ENCODE measurements at regions not wholly inside any gene's neighbourhood (a gene's known extent, or its start where the extent isn't known, plus 50 kb on each side); places are given as distances from the start of the nearest gene placed in this dataset.
"Not testable (repeated sequence)": the region's sequence is repeated elsewhere in the genome, so short reads cannot be mapped to it uniquely, and the experiment has no call there.

DNA sequence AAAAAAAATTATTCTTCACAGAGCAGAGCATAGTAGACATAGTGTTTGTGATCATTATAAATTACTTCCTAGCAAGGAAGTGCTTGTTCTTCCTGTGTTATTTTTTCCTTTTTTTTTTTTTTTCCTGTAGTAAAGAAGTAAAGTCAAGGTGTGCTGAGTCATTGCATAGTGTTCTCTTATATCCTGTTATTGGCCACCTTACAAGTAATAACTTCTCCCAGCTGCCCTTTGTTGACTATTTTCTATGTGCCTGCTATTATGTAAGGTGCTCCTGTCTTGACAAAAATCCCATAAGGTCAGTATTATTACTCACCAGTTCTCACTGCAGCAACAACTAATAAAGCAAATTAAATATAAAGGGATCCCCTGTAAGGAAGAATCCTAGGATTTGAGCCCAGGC lies 195.3 kb downstream of the GJA1 start:
- ATAC-seq = no peak
- intact Hi-C loops (cut with micrococcal nuclease; ENCODE audit: unreplicated experiment) = no loop called here
- H3K9me3 ChIP-seq (ENCODE audit: control insufficient read depth, insufficient read depth, low read depth, low read length) = peaks cover 18% of the 10 kb centered on the region
- H3K4me3 ChIP-seq (ENCODE audit: low read depth in 2 of 2, low read length in 2 of 2) = no peak overlapping the region
- TF ChIP-seq REST (IDR thresholded peaks at IDR 0.05; ENCODE audit: insufficient read depth in 1 of 2, low read depth in 2 of 2, low read length in 1 of 2) = no peak
- TF ChIP-seq SIN3A (IDR thresholded peaks at IDR 0.05; ENCODE audit: borderline replicate concordance, insufficient read depth, low read depth, low read length) = no peak
- no peak for TF ChIP-seq POLR2AphosphoS5 (IDR thresholded peaks at IDR 0.05; ENCODE audit: low read depth, low read length)
- no peak for TF ChIP-seq CTCF (IDR thresholded peaks at IDR 0.05)
- TF ChIP-seq TCF7L2 (IDR thresholded peaks at IDR 0.05; ENCODE audit: low read depth, low read length) = no peak
- no peak for DNase-seq (ENCODE audit: low read depth, low spot score)
- H3K27ac ChIP-seq (ENCODE audit: low read length) = no peak overlapping the region
- H3K27me3 ChIP-seq (ENCODE audit: control insufficient read depth, insufficient read depth, low read length) = no peaks in the 10 kb centered on the region
- in situ Hi-C loops (cut with HindIII; ENCODE audit: low pct_unique_long_range_greater_than_20kb, low sequenced_read_pairs) = no loop called here
- ChIA-PET CTCF (no interaction called here), POLR2A (no interaction called here)
- BruUV-seq (replicated peaks) = no TSS peak
- H3K4me1 ChIP-seq (ENCODE audit: control insufficient read depth, insufficient read depth, low read length) = no peaks in the 10 kb centered on the region
- no peaks in the 10 kb centered on the region for H3K36me3 ChIP-seq (ENCODE audit: control insufficient read depth, insufficient read depth, low read length)

DNA sequence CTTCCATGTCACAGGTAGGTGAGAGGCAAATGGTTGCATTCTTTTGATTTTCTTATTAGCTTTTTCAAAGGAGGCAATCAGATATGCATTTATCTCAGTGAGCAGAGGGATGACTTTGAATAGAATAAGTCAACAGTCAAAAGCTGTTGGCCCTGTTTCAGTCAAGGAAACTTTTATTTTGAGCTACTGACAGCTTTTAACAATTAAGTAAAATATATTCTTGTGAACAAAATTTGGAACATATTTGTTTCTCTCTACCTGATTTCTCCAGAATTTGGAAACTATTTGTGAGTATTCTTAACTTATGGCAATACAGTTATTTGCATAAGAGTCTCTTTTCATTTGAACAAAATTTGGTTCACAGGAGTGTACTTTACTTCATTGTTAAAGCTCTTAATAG lies 196.3 kb downstream of the GJA1 start:
- H3K9me3 ChIP-seq (ENCODE audit: control insufficient read depth, insufficient read depth, low read depth, low read length) = peaks cover 18% of the 10 kb centered on the region
- BruUV-seq (replicated peaks); H3K4me1 ChIP-seq (ENCODE audit: control insufficient read depth, insufficient read depth, low read length); CTCF ChIA-PET; intact Hi-C loops (cut with micrococcal nuclease; ENCODE audit: unreplicated experiment); H3K27me3 ChIP-seq (ENCODE audit: control insufficient read depth, insufficient read depth, low read length); H3K4me3 ChIP-seq (ENCODE audit: low read depth in 2 of 2, low read length in 2 of 2); H3K36me3 ChIP-seq (ENCODE audit: control insufficient read depth, insufficient read depth, low read length); H3K27ac ChIP-seq (ENCODE audit: low read length); in situ Hi-C loops (cut with HindIII; ENCODE audit: low pct_unique_long_range_greater_than_20kb, low sequenced_read_pairs); DNase-seq (ENCODE audit: low read depth, low spot score); ATAC-seq: not testable (repeated sequence)
- POLR2A ChIA-PET = interaction anchor here (0.6 kb wide), 1 partner anchor 178 kb away, joined by 3 read pairs; no protein-coding TSS in a partner anchor

- intact Hi-C loops (cut with micrococcal nuclease; ENCODE audit: unreplicated experiment) = no loop called here
- H3K36me3 ChIP-seq (ENCODE audit: control insufficient read depth, insufficient read depth, low read length) = no peaks in the 10 kb centered on the region
- no peaks in the 10 kb centered on the region for H3K27me3 ChIP-seq (ENCODE audit: control insufficient read depth, insufficient read depth, low read length)
- no peaks in the 10 kb centered on the region for H3K4me1 ChIP-seq (ENCODE audit: control insufficient read depth, insufficient read depth, low read length)
- H3K4me3 ChIP-seq (ENCODE audit: low read depth in 2 of 2, low read length in 2 of 2) = no peak overlapping the region
- no peak for TF ChIP-seq REST (IDR thresholded peaks at IDR 0.05; ENCODE audit: insufficient read depth in 1 of 2, low read depth in 2 of 2, low read length in 1 of 2)
- no peak for TF ChIP-seq SIN3A (IDR thresholded peaks at IDR 0.05; ENCODE audit: borderline replicate concordance, insufficient read depth, low read depth, low read length)
- no peak for TF ChIP-seq TCF7L2 (IDR thresholded peaks at IDR 0.05; ENCODE audit: low read depth, low read length)
- no peak for TF ChIP-seq CTCF (IDR thresholded peaks at IDR 0.05)
- TF ChIP-seq POLR2AphosphoS5 (IDR thresholded peaks at IDR 0.05; ENCODE audit: low read depth, low read length) = no peak
- in situ Hi-C loops (cut with HindIII; ENCODE audit: low pct_unique_long_range_greater_than_20kb, low sequenced_read_pairs) = no loop called here
- no peak overlapping the region for H3K27ac ChIP-seq (ENCODE audit: low read length)
- CTCF ChIA-PET = no interaction called here
- POLR2A ChIA-PET = no interaction called here
- peaks cover 18% of the 10 kb centered on the region for H3K9me3 ChIP-seq (ENCODE audit: control insufficient read depth, insufficient read depth, low read depth, low read length)
- no TSS peak for BruUV-seq (replicated peaks)
- ATAC-seq (no peak), DNase-seq (ENCODE audit: low read depth, low spot score) (no peak)
Measured at GRCh38 chr6:121633309-121633708, 197.9 kb downstream of the GJA1 start.

- H3K27me3 ChIP-seq (ENCODE audit: control insufficient read depth, insufficient read depth, low read length); H3K4me3 ChIP-seq (ENCODE audit: low read depth in 2 of 2, low read length in 2 of 2); ATAC-seq; POLR2A ChIA-PET; intact Hi-C loops (cut with micrococcal nuclease; ENCODE audit: unreplicated experiment); CTCF ChIA-PET; H3K36me3 ChIP-seq (ENCODE audit: control insufficient read depth, insufficient read depth, low read length); H3K4me1 ChIP-seq (ENCODE audit: control insufficient read depth, insufficient read depth, low read length); in situ Hi-C loops (cut with HindIII; ENCODE audit: low pct_unique_long_range_greater_than_20kb, low sequenced_read_pairs); H3K27ac ChIP-seq (ENCODE audit: low read length); DNase-seq (ENCODE audit: low read depth, low spot score); BruUV-seq (replicated peaks): not testable (repeated sequence)
- peaks cover 18% of the 10 kb centered on the region for H3K9me3 ChIP-seq (ENCODE audit: control insufficient read depth, insufficient read depth, low read depth, low read length)
Measured at GRCh38 chr6:121634586-121634985, 199.1 kb downstream of the GJA1 start.

Data from Panc1 (cell line).